ENCODE measurements at regions not wholly inside any gene's neighbourhood (a gene's known extent, or its start where the extent isn't known, plus 50 kb on each side); places are given as distances from the start of the nearest gene placed in this dataset.
A peak's percentile ranks its signal among the peaks of the same experiment; 100 is the strongest.

DNA sequence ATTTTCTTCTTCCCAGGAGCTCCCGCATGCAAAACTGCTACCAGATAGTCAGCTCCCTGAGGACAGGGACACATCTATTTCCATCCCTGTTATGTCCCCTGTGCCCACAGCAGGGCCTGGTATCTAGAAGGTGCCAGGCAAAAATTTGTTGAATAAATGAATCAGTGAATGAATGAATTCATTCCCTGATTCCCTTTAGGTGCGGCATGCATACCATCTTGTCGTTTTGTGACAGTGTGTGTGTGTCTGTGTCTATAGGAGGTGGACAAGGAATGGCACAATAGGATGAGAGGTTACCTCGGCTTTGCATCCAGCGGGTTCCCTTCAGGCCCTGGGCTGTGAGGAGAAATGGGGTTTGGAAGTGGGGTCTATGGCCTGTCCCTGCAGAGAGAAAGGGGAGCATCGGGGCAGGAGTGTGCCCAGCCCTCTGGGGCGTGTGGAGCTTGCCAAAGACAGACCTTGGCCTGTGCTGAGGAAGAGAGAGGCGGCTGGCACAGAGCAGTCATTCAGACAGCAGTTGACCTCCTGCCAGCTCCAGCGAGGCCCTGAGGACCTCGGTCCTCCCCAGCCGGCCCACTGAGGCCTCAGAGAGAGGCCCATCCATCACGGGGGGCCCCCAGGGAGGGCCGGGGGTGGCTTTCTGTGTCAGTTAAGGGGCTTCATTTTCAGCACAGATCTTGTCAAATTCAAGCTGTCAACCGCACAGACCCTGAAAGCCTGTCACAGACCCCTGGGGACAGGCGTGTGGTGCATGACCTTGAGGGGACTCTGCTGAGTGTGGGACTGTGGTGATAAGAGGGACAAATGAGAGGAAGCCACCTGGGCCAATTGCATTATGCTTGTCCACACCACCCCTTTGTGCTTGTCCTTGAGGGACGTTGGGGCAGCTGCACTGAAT is 125.9 kb upstream of the CXCR4 start:
- H3K27me3 Mint-ChIP-seq (ENCODE audit: low read depth): no peaks in the 10 kb centered on the region
- H3K4me1 Mint-ChIP-seq (ENCODE audit: low read depth): peaks cover 40% of the 10 kb centered on the region
- no peak for DNase-seq (ENCODE audit: low spot score)
- no peak overlapping the region for H3K27ac Mint-ChIP-seq
- no peaks in the 10 kb centered on the region for H3K9me3 Mint-ChIP-seq
- peaks cover 4% of the 10 kb centered on the region for H3K36me3 Mint-ChIP-seq (ENCODE audit: low read depth)
- intact Hi-C loops (cut with micrococcal nuclease): no loop called here
- no peak overlapping the region for H3K4me3 Mint-ChIP-seq (ENCODE audit: low read depth)

DNA sequence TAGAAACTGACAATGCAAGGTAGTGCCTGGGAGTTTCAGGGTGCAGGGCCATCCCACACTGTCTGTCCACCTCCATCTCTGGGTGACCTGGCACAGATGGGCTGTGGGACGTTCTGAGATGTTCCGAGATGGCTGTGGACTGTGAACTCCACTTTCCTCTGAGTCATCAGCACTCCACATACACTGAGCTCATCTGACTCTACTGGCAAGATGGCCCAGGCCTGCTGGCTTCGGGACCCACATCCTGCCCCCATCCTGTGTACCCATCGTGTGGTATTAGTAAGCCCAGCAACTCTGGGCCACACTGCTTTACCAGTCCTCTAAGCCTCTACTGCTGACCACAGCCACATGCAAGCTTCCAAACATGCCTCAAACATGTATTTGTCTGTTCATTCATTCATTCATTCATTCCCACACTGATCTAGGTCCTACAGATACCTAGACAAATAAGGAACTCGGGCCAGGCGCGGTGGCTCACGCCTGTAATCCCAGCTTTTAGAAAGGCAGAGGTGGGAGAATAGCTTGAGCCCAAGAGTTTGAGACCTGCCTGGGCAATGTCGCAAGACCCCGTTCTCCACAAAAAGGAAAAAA is 124.8 kb upstream of the CXCR4 start:
- Mint-ChIP-seq H3K9me3 (no peaks in the 10 kb centered on the region), H3K4me3 (ENCODE audit: low read depth) (peak overlapping the region; percentile 1), H3K27ac (peak overlapping the region; percentile 85), H3K36me3 (ENCODE audit: low read depth) (peaks cover 8% of the 10 kb centered on the region), H3K27me3 (ENCODE audit: low read depth) (no peaks in the 10 kb centered on the region), H3K4me1 (ENCODE audit: low read depth) (peaks cover 47% of the 10 kb centered on the region)
- peak; percentile 27 for DNase-seq (ENCODE audit: low spot score)
- intact Hi-C loops (cut with micrococcal nuclease): loop anchor here (1.0 kb wide), 2 partner anchors 85 to 133 kb away; no protein-coding TSS in a partner anchor

DNA sequence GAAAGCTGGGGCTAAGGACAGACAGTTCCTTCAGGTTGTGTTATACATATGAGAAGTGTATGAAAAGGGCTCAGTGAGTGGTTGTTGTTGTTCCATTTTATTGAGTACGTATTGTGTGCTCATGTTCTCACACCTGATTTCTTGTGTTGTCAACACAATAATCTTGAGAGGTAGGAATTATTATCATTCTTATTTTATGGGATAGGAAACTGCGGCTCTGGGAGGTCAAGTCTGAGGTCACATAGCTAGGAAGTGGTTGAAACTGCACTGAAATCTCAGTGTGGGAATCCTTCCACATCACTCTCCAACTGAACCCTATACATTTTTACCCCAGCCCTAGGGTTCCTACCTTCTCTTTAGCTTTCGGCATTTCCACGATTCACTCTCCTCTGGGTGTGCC is 124.2 kb upstream of the CXCR4 start:
- Mint-ChIP-seq H3K4me3 (ENCODE audit: low read depth) (no peak overlapping the region), H3K27me3 (ENCODE audit: low read depth) (no peaks in the 10 kb centered on the region), H3K36me3 (ENCODE audit: low read depth) (peaks cover 8% of the 10 kb centered on the region), H3K4me1 (ENCODE audit: low read depth) (peaks cover 44% of the 10 kb centered on the region), H3K27ac (peak overlapping the region; percentile 85), H3K9me3 (no peaks in the 10 kb centered on the region)
- no peak for DNase-seq (ENCODE audit: low spot score)
- intact Hi-C loops (cut with micrococcal nuclease): loop anchor here (1.0 kb wide), 2 partner anchors 85 to 133 kb away; no protein-coding TSS in a partner anchor

DNA sequence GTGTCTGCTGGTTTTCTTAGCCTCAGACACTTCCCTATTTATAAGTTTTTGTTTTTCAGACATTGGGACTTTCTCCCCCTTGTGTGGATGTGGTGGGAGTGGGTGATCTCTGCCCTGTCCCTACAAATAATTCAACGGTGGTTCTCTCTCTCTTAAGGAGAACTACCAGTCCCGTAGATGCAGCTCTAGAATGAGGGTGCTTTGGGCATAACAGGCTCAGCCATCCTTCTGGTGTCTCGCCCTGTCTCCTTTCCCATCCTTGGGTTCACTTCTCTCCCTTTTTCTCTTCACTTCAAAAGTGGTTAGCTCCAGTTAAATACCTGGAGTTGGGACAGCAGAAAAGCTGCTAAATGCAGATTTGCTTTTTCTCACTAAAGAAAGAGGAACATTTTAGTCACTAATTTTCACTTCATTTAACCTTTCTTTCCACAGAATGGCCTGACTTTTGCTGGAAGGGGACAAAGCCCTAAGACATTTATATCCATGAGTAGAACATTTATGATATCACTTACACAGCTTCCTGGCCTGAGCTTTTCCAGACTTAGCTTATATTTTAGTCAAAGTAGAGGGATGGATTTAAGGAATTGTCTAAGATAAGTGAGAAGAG is 121.2 kb upstream of the CXCR4 start:
- Mint-ChIP-seq H3K4me1 (ENCODE audit: low read depth) (peaks cover 51% of the 10 kb centered on the region), H3K4me3 (ENCODE audit: low read depth) (no peak overlapping the region), H3K36me3 (ENCODE audit: low read depth) (peaks cover 8% of the 10 kb centered on the region), H3K27me3 (ENCODE audit: low read depth) (no peaks in the 10 kb centered on the region), H3K27ac (peak overlapping the region; percentile 88), H3K9me3 (no peaks in the 10 kb centered on the region)
- DNase-seq (ENCODE audit: low spot score): no peak
- intact Hi-C loops (cut with micrococcal nuclease): loop anchor here (1.0 to 5.0 kb wide), 6 partner anchors 43 to 418 kb away; no protein-coding TSS in a partner anchor

DNA sequence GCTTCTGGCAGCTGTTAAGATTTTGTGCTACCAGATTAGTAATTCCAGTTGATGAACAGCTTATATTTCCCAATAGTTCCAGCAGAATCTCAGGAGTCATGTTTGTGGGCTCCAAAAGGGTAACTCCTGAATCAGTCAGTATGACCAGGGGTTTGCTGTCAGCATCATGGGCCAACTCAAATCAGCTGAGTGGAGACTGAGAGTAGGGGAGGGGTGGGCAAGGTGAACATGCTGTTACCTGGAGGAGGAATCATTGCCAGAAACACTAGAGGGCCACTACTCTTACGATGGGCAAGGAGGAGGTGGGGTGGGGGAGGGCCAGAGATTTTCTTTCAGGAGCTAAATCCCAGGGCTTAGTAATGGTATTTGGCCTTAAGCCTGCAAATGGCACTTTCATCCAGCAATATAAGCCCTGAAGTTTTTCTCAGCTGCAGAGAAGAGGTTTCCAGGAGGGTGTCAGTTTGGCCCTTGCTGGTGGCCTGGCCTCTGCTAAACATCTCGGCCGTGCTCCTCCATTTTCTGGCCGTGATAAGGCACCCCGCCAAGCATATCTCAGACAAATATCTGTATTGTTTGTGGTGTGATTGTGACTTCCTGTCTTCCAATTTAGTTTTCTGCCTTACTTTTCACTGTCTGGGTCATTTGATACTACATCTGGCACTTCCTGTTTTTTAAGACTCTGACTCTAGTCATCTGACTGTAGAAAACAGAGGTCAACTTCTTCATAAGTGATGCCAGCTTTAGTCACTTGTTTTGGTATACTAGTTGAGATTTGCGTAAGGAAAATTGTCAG is 120.5 kb upstream of the CXCR4 start:
- Mint-ChIP-seq H3K27me3 (ENCODE audit: low read depth) (no peaks in the 10 kb centered on the region), H3K36me3 (ENCODE audit: low read depth) (peaks cover 8% of the 10 kb centered on the region), H3K4me1 (ENCODE audit: low read depth) (peaks cover 53% of the 10 kb centered on the region), H3K27ac (peak overlapping the region; percentile 88), H3K4me3 (ENCODE audit: low read depth) (no peak overlapping the region), H3K9me3 (no peaks in the 10 kb centered on the region)
- intact Hi-C loops (cut with micrococcal nuclease): loop anchor here (1.0 to 5.0 kb wide), 8 partner anchors 25 to 418 kb away; no protein-coding TSS in a partner anchor
- peak; percentile 20 for DNase-seq (ENCODE audit: low spot score)

DNA sequence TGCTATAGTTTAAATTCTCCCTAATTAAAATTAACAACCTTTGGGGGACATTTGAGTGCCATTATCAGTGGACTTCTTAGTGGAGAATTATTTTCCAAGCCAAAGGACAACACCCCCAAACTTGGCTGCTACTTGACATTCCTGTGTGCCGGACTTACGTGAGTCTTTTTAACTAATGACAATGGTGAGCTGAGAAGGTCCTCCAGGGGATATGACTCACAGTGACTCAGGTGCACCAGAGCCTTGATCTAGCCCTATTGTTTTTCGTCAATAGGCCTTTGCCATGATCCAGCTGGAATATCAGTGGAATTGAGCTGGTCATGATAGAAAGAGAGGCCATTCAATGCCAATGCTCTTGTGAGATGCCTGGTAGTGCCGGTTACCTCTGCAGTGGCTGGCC is 118.1 kb upstream of the CXCR4 start:
- intact Hi-C loops (cut with micrococcal nuclease): loop anchor here (5.0 kb wide), 2 partner anchors 46 to 126 kb away; no protein-coding TSS in a partner anchor
- DNase-seq (ENCODE audit: low spot score): no peak
- H3K27me3 Mint-ChIP-seq (ENCODE audit: low read depth): peaks cover 10% of the 10 kb centered on the region
- H3K4me3 Mint-ChIP-seq (ENCODE audit: low read depth): no peak overlapping the region
- peaks cover 40% of the 10 kb centered on the region for H3K4me1 Mint-ChIP-seq (ENCODE audit: low read depth)
- H3K9me3 Mint-ChIP-seq: no peaks in the 10 kb centered on the region
- peaks cover 8% of the 10 kb centered on the region for H3K36me3 Mint-ChIP-seq (ENCODE audit: low read depth)
- H3K27ac Mint-ChIP-seq: no peak overlapping the region

DNA sequence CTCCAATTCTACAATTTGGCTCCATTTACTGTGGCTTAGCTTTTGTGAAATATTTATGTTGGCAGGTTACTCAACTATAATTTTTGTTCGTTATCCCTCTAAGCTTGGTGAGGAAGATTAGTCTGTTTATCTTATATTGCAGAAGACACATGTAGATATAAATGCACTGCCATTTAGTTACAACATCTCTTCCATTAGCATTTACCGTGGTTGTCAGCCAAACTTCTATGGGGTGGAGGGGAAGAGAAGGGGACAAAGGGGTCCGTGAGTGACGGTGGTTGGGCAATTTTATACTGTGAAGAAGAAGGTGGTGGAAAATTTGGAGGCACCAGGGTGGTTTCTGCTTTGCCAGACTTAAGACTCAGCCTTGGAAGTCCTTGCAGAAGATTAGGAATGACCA is 117.6 kb upstream of the CXCR4 start:
- no peaks in the 10 kb centered on the region for H3K9me3 Mint-ChIP-seq
- H3K4me1 Mint-ChIP-seq (ENCODE audit: low read depth): peaks cover 39% of the 10 kb centered on the region

DNA sequence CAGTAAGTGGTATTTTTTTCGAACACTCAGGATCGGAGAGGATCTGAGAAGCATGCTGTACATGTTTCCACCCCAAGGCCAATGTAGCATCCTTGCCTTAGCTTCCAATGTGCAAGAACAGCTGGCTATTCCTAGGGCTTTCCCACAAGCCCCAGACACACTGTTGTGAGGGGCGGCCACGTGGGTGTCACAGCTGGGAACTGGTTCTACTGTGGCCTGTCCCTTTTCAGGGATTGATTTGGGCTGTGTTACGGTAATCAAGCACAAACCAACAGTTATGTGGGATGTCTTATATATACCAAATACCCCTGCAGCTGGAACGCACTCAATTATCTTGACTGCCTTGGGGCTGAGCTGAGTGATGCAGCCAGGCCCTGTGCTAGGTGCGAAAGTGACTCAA is 116.3 kb upstream of the CXCR4 start:
- Mint-ChIP-seq H3K4me1 (ENCODE audit: low read depth) (peaks cover 29% of the 10 kb centered on the region), H3K27me3 (ENCODE audit: low read depth) (peaks cover 17% of the 10 kb centered on the region), H3K9me3 (peaks cover 2% of the 10 kb centered on the region), H3K27ac (no peak overlapping the region), H3K4me3 (ENCODE audit: low read depth) (no peak overlapping the region), H3K36me3 (ENCODE audit: low read depth) (peaks cover 4% of the 10 kb centered on the region)
- intact Hi-C loops (cut with micrococcal nuclease): no loop called here
- DNase-seq (ENCODE audit: low spot score): no peak

More for the DNA sequence above, 117.6 kb upstream of the CXCR4 start:
- Mint-ChIP-seq H3K27me3 (ENCODE audit: low read depth) (peaks cover 14% of the 10 kb centered on the region), H3K36me3 (ENCODE audit: low read depth) (peaks cover 8% of the 10 kb centered on the region), H3K4me3 (ENCODE audit: low read depth) (no peak overlapping the region), H3K27ac (no peak overlapping the region)
- DNase-seq (ENCODE audit: low spot score): no peak
- intact Hi-C loops (cut with micrococcal nuclease): loop anchor here (5.0 kb wide), 2 partner anchors 47 to 127 kb away; no protein-coding TSS in a partner anchor

DNA sequence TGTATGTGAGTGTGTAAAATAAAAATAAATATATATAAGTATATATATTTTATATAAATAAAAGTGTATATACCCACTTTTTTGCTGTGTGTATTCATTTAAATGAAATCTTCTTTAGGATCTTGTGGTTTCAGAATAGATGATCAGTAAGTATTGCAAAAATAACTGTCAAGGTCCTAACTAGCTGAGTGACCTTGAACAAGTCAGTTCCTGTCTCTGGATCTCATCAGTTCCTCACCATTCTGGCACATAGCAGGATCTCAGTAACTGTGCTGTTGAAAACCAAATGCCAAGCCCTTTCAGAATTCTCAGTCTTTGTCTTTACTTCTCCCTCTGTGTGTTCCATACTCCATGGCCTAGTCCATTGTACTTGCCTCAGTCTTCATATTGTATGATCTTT is 115.3 kb upstream of the CXCR4 start:
- DNase-seq (ENCODE audit: low spot score): no peak
- H3K4me1 Mint-ChIP-seq (ENCODE audit: low read depth): peaks cover 20% of the 10 kb centered on the region
- peaks cover 17% of the 10 kb centered on the region for H3K27me3 Mint-ChIP-seq (ENCODE audit: low read depth)
- H3K36me3 Mint-ChIP-seq (ENCODE audit: low read depth): no peaks in the 10 kb centered on the region
- intact Hi-C loops (cut with micrococcal nuclease): no loop called here
- peaks cover 7% of the 10 kb centered on the region for H3K9me3 Mint-ChIP-seq
- H3K4me3 Mint-ChIP-seq (ENCODE audit: low read depth): no peak overlapping the region
- H3K27ac Mint-ChIP-seq: no peak overlapping the region

DNA sequence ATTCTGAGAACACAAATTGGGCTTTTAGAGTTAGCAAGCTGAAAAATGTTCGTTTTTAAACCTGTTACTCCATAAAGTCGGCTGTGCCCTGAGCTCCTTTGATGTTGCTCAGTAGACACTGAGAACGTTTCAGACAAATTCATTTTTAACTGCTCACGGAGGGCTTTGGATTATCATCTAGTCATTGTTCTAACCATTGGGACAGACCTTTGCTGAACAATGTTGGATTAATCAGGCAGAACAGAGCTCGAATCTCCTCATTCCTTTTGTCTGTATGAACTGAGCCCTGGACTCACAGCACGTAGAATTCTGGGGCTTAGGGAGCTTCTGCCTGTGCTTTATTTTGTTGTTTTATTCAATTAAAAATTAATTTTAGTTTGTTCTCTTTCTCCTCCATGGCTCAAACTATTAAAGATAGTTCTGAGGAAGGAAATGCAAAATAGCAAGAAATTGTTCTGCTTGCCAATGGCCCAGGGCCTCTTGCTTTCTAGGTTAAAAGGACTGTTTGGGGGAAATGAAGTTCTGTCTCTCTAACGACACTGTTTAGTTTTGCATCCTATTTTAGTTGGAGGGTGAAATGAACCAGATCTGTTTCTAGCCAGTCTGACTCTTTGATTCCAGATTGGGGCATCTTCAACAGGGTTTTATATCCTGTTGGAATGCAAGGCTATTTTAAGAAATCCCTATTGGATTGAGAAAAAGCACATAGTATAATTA is 114.7 kb upstream of the CXCR4 start:
- Mint-ChIP-seq H3K27ac (no peak overlapping the region), H3K4me3 (ENCODE audit: low read depth) (no peak overlapping the region), H3K4me1 (ENCODE audit: low read depth) (peaks cover 13% of the 10 kb centered on the region), H3K36me3 (ENCODE audit: low read depth) (no peaks in the 10 kb centered on the region), H3K9me3 (peaks cover 7% of the 10 kb centered on the region), H3K27me3 (ENCODE audit: low read depth) (peaks cover 17% of the 10 kb centered on the region)
- intact Hi-C loops (cut with micrococcal nuclease): no loop called here
- no peak for DNase-seq (ENCODE audit: low spot score)

DNA sequence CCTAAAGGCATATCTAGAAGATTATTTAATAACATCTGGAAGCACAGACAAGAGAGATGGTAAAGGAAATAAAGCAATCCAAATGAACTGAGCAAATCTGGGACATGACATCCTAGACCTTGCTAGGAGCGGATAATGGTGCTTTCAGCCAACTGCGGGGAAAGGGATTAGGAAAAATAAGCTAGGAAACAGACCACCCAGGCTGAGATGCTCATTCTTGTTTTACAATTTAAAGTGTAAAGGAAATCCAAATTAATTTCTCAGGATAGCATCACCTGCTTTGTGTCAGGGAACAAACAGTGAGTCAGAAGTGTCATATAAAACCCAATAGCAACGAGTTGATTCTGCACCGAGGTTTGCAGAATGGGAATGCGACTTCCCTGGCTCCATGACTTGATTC is 112.5 kb upstream of the CXCR4 start:
- Mint-ChIP-seq H3K9me3 (peaks cover 7% of the 10 kb centered on the region), H3K4me1 (ENCODE audit: low read depth) (peaks cover 16% of the 10 kb centered on the region), H3K27ac (no peak overlapping the region), H3K36me3 (ENCODE audit: low read depth) (no peaks in the 10 kb centered on the region), H3K4me3 (ENCODE audit: low read depth) (no peak overlapping the region), H3K27me3 (ENCODE audit: low read depth) (peaks cover 17% of the 10 kb centered on the region)
- DNase-seq (ENCODE audit: low spot score): no peak
- intact Hi-C loops (cut with micrococcal nuclease): no loop called here

DNA sequence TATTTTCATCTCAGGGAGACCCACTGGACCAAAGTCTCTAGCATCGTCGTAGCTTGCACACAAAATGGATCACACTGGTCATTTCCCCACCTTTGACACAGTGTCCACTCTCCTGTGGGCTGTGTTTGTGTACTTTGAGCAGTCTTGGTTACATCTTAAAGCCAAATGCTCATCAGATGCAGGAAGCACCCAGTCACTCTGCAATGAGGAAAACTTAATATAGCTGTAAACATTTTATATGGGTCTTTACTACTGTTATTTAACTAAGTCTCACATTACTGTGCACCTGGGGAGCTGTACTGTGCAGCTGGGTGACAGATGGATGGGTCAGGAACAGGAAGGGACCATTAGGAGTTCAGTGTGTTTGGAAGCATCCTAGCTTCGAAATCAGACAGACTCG is 109.0 kb upstream of the CXCR4 start:
- no peak for DNase-seq (ENCODE audit: low spot score)
- H3K4me1 Mint-ChIP-seq (ENCODE audit: low read depth): peaks cover 19% of the 10 kb centered on the region
- no peak overlapping the region for H3K27ac Mint-ChIP-seq
- H3K9me3 Mint-ChIP-seq: peaks cover 7% of the 10 kb centered on the region
- intact Hi-C loops (cut with micrococcal nuclease): no loop called here
- H3K4me3 Mint-ChIP-seq (ENCODE audit: low read depth): no peak overlapping the region
- peaks cover 18% of the 10 kb centered on the region for H3K27me3 Mint-ChIP-seq (ENCODE audit: low read depth)
- no peaks in the 10 kb centered on the region for H3K36me3 Mint-ChIP-seq (ENCODE audit: low read depth)
